ENCODE measurements at regions not wholly inside any gene's neighbourhood (a gene's known extent, or its start where the extent isn't known, plus 50 kb on each side); places are given as distances from the start of the nearest gene placed in this dataset.
"Not testable (repeated sequence)": the region's sequence is repeated elsewhere in the genome, so short reads cannot be mapped to it uniquely, and the experiment has no call there.

GRCh38 chr7:112982441-112983063 is 104.1 kb downstream of the GPR85 start:
- no peak for DNase-seq (ENCODE audit: low read depth in 2 of 2)

DNA sequence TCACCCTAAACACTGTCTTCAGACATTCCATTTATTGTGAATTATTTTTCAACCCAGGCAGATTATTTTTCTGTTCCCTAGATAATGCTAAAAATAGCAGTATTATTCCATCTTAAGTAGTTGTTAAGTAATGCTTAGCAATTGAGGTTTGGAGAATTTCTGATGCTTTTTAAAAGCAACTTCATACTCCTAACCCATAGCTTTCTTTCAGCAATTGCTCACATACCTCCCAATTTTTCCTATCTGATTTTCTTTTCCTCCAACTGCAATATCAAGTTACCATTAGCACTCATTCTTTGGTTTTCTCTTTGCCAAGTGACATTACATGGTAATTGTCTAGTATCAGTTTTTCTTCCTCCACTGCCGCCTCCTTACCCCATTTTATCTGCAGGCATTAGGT is 104.7 kb downstream of the GPR85 start:
- DNase-seq (ENCODE audit: low read depth in 2 of 2), result no peak

- not testable (repeated sequence) for DNase-seq (ENCODE audit: low read depth in 2 of 2)
These were observed 107.6 kb downstream of the GPR85 start for GRCh38 chr7:112979055-112979454.

DNA sequence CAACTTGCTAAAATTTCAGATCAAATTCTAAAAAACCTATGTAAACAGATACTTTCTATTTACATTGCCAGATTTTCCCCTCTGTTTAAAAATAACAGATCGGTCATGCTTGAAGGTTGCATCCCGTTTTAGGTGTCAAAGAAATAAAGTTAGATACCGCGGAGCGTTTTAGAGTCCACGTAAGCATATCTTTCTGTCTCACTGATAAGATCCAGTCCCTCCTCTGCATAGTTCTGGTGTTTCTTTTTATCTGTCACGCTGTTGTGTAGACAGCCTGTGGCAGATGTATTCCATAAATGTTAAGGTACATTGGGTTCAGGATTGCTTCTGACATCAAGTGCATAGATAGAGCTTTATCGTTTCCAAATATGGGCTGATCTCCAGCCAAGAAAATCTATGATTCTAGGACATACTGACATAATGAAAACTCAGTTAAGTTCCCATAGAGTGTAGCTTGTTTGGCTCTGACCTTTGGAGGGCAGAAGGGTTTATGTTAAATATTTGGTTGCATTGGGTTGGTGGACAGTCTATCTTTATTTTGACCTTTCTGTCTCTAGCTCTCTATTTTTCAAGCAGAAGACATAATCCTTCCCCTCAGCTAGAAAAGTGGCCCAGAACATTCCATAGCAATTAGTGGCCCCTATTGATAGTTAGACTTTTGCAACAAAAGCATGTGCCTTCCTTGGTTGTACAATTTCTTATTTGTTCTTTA is 109.2 kb downstream of the GPR85 start:
- not testable (repeated sequence) for DNase-seq (ENCODE audit: low read depth in 2 of 2)

GRCh38 chr7:112970771-112971170 is 115.9 kb downstream of the GPR85 start:
- no peak for DNase-seq (ENCODE audit: low read depth in 2 of 2)

DNA sequence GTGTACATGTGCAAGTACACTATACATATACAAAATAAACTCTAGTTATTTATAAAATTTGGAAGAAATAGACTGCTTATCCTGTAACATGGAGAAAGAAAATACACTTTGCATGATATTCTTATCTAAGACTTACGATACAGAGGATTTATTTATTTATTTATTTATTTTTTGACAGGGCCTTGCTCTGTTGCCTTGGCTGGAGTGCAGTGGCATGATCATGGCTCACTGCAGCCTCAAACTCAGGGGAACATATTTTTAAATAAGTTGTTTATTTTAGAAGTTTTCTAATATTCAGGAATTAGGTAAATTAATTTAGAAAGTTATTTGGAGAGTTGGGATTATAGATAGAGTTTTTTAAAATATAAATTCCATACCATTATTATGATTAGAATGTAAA is 116.7 kb downstream of the GPR85 start:
- DNase-seq (ENCODE audit: low read depth in 2 of 2), result no peak

GRCh38 chr7:112965506-112965905 is 121.1 kb downstream of the GPR85 start:
- DNase-seq (ENCODE audit: low read depth in 2 of 2), result no peak

- DNase-seq (ENCODE audit: low read depth in 2 of 2), result no peak
These were observed 123.0 kb downstream of the GPR85 start for GRCh38 chr7:112963634-112964033.

DNA sequence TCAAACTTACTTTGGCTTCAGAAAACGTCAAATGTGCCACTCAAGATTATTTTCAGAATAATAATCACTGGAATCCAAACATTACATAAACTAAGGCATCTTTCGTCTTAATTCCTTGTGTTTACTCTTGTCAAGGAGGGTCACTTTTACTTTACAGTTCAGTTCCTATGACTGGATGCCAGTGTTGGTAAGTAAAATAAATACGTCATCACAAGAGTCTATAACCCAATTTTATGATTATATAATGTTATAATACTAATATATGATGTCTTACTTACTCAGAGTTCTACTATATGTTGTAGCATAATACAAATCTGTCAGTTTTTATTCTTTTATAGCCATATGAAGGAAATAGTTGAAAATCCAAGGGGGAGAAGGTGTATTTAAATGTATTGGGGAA is 123.8 kb downstream of the GPR85 start:
- DNase-seq (ENCODE audit: low read depth in 2 of 2), result no peak

GRCh38 chr7:112959276-112959675 is 127.4 kb downstream of the GPR85 start:
- no peak for DNase-seq (ENCODE audit: low read depth in 2 of 2)

GRCh38 chr7:112958775-112959174 is 127.9 kb downstream of the GPR85 start:
- DNase-seq (ENCODE audit: low read depth in 2 of 2), result no peak

DNA sequence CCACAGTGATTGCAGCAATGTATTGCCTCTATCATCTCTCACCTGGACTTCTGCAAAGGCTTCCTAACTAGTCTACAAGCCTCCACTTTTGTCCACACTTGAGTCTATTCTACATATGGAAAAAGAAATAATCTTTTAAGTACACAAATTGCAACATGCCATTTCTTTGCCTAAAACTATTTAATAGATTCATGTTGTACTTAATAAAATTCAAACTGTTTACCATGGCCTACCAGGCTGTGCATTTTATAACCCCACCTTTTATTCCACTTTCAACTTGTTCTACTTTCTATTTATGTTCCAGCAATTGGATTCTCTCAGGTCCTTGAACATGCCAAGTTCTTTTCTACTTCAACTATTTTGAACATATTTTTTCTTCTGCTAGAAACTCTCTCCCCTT is 128.7 kb downstream of the GPR85 start:
- DNase-seq (ENCODE audit: low read depth in 2 of 2), result no peak

- DNase-seq (ENCODE audit: low read depth in 2 of 2), result not testable (repeated sequence)
These were observed 133.6 kb downstream of the GPR85 start for GRCh38 chr7:112953031-112953430.

DNA sequence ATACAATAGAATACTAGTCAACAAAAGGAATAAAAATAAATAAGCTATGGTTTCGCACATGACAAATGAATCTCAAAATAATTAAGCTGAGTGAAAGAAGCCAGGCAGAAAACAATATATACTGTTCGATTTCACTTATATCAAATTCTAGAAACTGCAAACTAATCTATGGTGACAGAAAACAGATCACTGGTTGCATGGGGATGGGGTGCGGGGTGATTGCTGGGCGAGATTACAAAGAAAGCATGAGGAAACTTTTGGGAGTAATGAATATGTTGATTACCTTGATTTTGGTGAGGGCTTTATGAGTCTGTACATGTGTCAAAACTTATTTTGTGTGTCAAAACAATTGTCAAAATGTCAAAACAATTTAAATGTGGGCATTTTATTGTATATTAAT is 135.6 kb downstream of the GPR85 start:
- DNase-seq (ENCODE audit: low read depth in 2 of 2), result no peak

- DNase-seq (ENCODE audit: low read depth in 2 of 2), result not testable (repeated sequence)
These were observed 136.9 kb downstream of the GPR85 start for GRCh38 chr7:112949682-112950081.

- DNase-seq (ENCODE audit: low read depth in 2 of 2), result no peak
These were observed 140.3 kb downstream of the GPR85 start for GRCh38 chr7:112946350-112946749.

DNA sequence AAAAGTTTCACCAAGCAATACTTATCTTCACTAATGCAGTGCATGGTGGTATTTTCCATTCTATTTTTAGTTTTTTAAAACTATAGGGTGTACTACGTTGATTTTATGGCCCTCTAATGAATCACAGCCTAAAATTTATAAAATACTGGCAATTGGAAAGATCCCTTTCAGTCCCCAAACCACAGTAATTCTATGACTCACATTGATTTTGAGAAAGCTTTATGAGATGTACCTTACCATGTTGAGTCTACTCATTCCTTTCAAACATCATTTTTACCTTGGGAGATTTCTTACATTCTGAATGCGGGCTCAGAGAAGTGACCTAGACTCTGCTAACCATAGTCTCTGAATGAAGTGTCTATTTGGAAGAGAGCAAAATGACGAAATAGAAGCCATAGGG is 141.6 kb downstream of the GPR85 start:
- no peak for DNase-seq (ENCODE audit: low read depth in 2 of 2)

DNA sequence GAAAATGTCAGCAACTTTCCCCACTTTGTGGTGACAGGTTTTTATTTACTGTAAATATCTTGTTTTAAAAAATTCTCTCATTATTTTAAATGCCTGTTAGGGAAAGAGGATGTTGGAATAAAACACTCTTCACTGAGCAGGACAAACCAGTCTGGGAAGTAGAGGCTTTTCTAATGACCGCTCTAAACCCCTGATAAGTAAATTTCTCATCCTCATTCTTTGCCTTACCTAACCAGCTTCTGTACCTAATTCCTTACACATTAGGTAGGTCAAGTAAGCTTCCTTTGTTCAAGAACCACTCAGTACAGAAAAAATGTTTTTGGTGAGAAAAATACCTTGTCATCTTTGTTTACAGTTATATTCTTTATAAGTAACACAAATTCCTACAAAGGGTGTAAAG is 143.6 kb downstream of the GPR85 start:
- DNase-seq (ENCODE audit: low read depth in 2 of 2), result no peak

- not testable (repeated sequence) for DNase-seq (ENCODE audit: low read depth in 2 of 2)
These were observed 144.5 kb downstream of the GPR85 start for GRCh38 chr7:112942125-112942524.

GRCh38 chr7:112940314-112940732 is 146.3 kb downstream of the GPR85 start:
- no peak for DNase-seq (ENCODE audit: low read depth in 2 of 2)

DNA sequence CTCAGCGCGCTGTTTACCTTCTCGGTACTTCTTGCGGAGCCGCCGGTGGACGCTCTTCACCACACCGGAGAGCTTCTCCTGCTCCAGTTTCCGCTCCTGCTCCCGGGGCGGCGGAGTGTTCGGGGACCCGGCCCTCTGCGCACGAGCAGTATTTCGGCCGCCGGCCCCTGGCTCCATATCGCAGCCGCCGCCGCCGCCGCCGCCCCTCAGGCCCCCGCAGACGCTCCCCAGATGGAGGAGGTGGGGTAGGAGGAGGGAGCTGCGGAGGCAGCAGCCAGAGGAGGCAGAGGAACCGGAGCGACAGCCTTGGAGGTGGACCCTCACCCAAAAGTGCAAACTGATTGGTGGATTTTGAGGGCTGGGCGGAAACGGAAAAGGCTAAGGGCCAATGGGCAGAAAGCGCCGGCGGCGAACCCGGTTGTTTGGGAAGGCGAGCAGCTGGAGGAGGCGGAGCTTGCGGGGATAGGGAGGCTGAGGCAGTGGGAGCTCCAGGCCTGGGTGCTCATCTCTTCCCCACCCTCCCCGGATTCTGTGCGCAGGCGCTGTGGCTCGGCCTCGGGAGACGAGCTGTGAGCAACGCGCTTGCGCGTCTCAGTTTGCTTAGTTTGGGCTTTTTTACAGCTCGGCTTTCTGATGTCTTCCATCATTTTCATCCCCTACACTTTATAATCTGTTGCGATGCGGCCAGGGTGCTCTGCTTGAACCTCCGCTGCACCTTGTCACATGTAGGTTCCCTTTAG is 146.9 kb downstream of the GPR85 start:
- peak; percentile 94 to 99 for DNase-seq (ENCODE audit: low read depth in 2 of 2)

GRCh38 chr7:112938863-112939573 is 147.6 kb downstream of the GPR85 start:
- DNase-seq (ENCODE audit: low read depth in 2 of 2), result peak; percentile 13 to 23

Data from stimulated activated CD4-positive, alpha-beta T cell treated with anti-CD3 and anti-CD28 coated beads, Interleukin-4, amount 100 ng/mL, for 48 hours (primary cell).